Activated effector memory CD4-positive, alpha-beta T cell treated with Interleukin-2 at 50 U/mL for 16 hours (primary cell): ENCODE measurements at regions not wholly inside any gene's neighbourhood (a gene's known extent, or its start where the extent isn't known, plus 50 kb on each side); places are given as distances from the start of the nearest gene placed in this dataset.

Experiments used
- DNase-seq: peaks from one replicate; pipeline ENCODE4 v3.0.0-alpha.2; 2020

DNA sequence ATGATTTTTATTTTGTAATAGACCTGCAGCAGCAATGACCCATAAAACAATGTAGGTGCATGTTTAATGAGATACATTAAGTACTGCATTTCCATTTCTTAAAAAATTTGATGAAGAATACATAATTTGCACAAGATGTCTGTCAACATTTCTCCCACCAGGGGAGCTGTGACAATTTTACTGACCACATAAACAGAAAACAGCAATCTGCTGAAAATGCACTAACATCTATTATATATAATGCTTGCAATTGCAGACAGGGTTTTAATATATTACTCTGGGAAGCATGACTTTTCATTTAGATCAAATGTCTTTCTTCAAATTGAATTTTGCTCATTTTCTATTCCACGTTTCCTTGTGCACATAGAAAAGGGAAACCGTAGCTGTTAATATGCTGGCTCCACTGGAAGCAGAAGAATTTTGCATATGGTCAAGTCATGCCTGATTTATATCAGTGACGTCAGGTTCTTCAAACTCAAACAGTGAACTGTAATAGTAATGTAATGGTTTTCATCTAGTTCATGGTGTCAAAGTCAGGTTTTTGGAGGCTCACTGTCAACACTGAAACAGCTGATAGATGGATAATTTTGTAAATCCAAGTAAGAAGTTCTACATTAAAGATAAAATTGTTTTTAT is 79.8 kb upstream of the IGF1R start:
- no peak for DNase-seq

DNA sequence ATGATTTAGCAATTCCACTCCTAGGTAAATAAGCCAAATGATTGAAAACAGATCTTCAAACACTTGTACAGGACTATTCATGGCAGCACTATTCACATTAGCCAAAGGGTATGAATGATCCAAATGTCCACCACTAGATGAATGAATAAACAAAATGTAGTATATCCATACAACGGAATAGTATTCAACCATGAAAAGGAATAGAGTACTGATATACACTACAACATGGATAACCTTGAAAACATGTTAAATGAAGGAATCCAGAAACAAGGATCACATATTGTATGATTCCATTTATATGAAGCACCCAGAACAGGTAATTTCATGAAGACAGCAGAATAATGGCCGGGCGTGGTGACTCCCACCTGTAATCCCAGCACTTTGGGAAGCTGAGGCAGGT is 78.2 kb upstream of the IGF1R start:
- DNase-seq, result no peak

DNA sequence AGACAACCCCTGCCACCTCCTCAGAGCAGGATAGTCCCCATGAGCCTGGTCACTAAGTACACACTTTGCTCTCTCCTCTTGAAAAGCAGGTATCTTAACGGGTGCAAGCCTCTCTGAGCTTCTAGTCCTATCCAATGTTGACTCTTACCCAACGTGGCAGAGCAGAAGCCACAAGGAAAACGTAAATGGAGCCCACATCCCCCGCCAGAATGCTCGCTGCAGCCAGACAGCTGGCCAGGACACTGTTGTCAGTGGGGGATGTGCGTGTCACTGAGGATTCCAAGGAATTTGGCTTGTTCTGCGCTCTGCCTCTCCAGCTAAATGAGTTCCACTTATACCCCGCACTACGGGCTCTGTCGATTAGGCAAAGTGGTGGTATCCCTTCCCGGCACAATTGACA is 67.8 kb upstream of the IGF1R start:
- DNase-seq, result no peak

DNA sequence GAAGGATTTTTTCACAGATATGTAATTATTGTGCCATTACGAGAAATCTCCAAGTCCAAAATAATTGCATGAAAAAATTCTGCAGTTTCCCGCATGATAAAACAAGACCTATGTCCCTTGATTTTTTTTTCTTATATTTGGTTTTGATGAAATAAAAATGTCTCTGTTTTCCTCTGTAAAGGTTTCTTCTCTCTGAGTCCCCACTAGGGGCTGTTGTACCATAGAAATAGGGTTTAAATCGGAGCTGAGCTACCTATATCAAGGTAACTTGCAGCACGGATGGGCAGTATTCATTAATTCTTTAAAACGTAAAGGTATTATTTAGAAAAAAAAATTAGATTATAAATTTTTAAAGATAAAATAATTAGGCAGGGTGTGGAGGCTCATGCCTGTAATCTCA is 66.6 kb upstream of the IGF1R start:
- DNase-seq, result no peak

DNA sequence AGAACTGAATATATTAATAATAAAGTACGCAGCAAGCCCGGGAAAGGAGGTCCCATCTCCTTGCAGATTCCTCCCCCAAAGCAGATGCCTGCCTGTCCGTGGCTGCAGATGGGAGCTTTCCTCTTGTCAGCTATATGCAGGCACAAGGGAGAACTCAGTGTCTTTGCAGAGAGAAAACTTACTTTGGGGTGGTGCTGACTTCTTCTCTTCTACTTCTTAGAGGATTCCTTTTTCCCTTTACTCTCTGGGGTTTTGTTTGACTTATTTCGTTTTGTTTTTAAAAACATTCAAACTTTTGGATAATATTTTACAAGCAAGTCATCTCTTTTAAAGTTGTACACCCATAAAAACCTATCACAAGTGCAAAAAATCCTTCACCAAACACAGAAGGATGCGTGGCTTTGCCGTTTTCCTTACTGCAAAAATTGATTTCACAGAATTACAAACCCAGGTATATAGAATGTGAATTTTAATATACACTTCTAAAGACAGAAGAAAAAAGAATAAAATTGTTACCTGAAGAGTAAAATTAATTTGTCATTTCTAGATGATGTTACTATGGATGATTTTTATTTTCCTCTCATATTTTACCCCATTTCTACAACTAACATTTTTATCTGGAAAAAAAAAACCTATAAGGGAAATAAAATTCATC is 65.3 kb upstream of the IGF1R start:
- DNase-seq, result no peak

DNA sequence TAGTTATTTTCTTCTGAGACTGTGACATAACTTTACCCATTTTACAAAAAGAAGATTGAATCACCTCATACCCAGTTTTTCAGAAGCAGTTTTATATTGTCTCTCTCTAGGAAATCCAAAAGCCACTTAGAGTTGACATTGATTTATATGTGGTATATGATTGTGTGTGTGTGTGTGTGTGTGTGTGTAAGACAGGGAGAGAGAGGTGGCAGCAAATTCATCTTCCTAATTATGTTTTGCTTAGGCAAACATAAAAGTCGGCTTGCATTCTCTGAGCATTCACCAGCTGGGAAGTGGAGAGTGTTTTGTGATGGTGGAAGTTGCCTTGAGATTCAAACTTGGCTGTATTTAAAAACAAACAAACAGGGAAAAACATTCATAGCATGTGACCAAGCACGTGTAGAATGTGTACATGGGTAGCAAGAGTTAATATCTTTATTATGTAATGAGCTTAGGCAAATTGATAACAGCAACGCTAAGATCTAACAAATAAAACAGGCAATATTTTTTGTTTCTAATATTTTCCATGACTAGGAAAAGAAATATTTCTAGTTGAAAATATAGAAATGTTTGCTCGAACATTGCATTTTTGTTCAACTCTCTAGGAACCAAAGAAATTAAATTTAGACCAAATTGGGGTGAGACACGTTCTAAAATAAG is 64.4 kb upstream of the IGF1R start:
- DNase-seq, result no peak

DNA sequence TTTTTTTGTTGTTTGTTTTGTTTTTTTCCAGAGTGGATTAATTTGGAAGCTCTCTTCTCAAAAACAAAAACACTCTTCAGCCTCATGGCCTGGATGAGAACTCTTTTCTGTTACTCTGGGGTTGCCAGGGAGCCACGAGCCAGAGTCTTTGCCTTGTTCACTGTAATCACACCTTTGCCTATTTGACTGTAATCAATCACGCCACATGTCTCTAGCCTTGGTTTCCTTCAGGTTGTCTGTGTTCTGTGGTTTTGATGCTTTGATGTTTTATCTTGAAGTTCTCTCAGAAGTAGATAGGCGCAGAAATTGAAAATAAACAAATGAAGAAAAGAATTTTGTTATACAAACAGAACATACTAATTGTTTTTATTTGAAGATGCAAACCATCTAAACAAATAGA is 62.3 kb upstream of the IGF1R start:
- DNase-seq, result no peak

DNA sequence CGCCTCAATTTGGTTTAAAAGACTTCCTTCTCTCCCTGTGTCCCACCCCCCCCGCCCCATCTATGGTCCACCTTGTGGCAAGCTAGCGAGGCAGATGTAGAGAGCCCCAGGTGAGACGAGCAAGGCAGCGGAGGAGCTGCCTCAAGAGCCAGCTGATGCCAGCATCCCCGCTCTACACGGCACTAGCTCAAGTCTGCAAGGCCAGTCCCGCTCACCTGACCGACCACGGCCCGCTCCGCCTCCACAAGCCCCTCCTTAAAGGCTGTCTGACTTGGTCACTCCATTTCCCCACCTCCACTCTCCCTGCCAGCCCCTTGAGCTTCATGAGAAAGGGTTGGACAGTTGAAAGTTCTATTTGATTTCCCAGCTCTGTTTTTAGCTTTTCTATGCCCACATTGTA is 56.2 kb upstream of the IGF1R start:
- no peak for DNase-seq

DNA sequence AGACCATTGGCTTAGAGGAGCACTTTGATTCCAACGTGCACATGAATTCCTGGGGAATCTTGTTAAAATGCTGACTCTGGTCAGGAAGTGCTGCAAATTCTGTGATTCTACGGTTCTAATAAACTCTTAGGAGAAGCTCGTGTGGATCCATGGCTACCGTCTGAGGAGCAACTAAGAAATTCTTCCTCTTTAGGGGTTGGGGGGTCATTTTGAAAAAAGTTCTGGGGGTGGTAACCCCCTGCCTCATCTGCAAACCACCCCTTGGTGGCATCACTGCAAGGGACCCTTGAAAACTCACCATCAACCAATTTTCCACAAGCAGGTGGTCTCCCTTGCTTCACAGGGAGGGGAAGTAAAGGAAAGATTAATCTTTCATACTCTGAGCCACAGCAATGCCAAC is 52.2 kb upstream of the IGF1R start:
- no peak for DNase-seq

DNA sequence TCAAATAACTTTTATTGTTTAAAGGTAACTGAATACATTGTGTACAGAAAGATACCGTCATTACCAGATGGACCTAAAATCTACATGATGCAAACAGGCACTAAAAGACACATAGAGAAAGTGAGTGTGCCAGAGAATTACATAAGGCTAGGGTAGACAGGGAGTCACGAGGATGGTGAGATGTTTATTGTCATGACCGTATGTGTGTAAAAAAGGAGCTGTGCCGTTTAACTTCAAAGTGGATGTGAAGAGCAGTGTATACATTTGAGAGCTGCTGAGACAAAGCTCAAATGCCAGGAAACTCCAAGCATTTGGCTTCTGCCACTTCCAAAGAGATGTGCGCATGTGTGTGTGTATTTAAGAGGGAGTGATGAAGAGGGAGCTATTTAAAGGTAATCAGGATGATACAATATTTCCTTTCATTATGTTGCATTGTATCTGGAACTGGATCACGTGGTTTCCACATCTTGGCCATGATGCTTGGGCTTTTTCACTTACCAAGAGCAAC is 51.4 kb upstream of the IGF1R start:
- no peak for DNase-seq

DNA sequence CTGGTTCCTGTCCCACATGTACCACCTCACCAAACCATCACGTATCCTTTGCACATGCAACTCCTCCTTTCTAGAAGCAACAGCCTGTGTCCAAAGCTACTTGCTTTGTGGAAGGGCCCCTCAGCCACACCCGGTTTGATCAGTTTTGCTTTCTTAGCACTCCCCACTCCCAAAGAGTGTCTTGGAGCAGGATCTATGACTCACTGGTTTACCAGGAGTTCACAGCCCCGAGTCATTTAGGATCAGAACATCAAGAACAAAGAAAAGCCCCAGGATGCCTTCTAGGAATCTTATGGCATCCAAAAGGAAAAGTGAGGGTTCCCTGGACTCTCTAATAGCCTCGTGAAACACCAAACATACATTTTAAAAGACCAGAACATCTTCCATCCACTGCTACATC is 50.7 kb upstream of the IGF1R start:
- no peak for DNase-seq
